ENCODE measurements at regions not wholly inside any gene's neighbourhood (a gene's known extent, or its start where the extent isn't known, plus 50 kb on each side); places are given as distances from the start of the nearest gene placed in this dataset.

- no TSS peak for BruUV-seq (replicated peaks)
Measured at GRCh38 chr1:29674627-29675326, 438.5 kb downstream of the PTPRU start.

More at GRCh38 chr1:29674627-29675326, 438.5 kb downstream of the PTPRU start:
- Histone ChIP-seq H2AFZ (ENCODE audit: control insufficient read depth, low read depth, low read length) (no peak overlapping the region), H3K79me2 (ENCODE audit: control insufficient read depth, insufficient read depth, low read length) (no peaks in the 10 kb centered on the region), H3K27ac (ENCODE audit: control insufficient read depth, insufficient read depth) (no peak overlapping the region), H3K9me3 (replicated peaks; ENCODE audit: control insufficient read depth, insufficient read depth, low read length) (no peaks in the 10 kb centered on the region), H3K4me3 (no peak overlapping the region), H3K36me3 (ENCODE audit: control insufficient read depth in 2 of 2, insufficient read depth in 2 of 2, low read length in 1 of 2) (no peaks in the 10 kb centered on the region), H3K4me1 (ENCODE audit: control insufficient read depth, insufficient read depth, low read length) (no peaks in the 10 kb centered on the region; the same call in none of the 2 replicates), H4K20me1 (ENCODE audit: control insufficient read depth, insufficient read depth) (no peaks in the 10 kb centered on the region), H3K4me2 (ENCODE audit: control insufficient read depth, insufficient read depth) (no peak overlapping the region), H3K9ac (ENCODE audit: control insufficient read depth, insufficient read depth, low read length) (no peak overlapping the region), H3K27me3 (replicated peaks in 1 of 2; ENCODE audit: control insufficient read depth in 2 of 2, insufficient read depth in 2 of 2, low read length in 1 of 2) (no peaks in the 10 kb centered on the region)
- intact Hi-C loops (cut with micrococcal nuclease; ENCODE audit: unreplicated experiment) (no loop called here), in situ Hi-C loops (cut with MboI) (no loop called here)
- CTCF ChIA-PET = no interaction called here
- RAD21 ChIA-PET (ENCODE audit: unreplicated experiment) = no interaction called here
- POLR2A ChIA-PET = no interaction called here
- 30% methylated on average over 6 of the region's 6 CpGs for WGBS (ENCODE audit: insufficient coverage, insufficient replicate concordance, low lambda C conversion rate, missing lambda C conversion rate)
- SMC1A ChIA-PET (ENCODE audit: uncharacterized antibody, unreplicated experiment) = no interaction called here
- no peak for ATAC-seq
- no peak for FAIRE-seq
- no peak for DNase-seq (ENCODE audit: low read depth, low spot score)
- TF ChIP-seq GABPA (IDR thresholded peaks at IDR 0.05; ENCODE audit: low read depth) (no peak), GATAD2B (conservative IDR thresholded peaks at IDR 0.05; ENCODE audit: low read depth) (no peak), MEF2B (IDR thresholded peaks at IDR 0.05; ENCODE audit: partially characterized antibody, poor library complexity, severe bottlenecking) (no peak), E4F1 (IDR thresholded peaks at IDR 0.05; ENCODE audit: borderline replicate concordance, partially characterized antibody) (no peak), SIN3A (IDR thresholded peaks at IDR 0.05; ENCODE audit: low read depth, low read length) (no peak), HDAC6 (IDR thresholded peaks at IDR 0.05; ENCODE audit: unreplicated experiment) (no peak), WRNIP1 (IDR thresholded peaks at IDR 0.05; ENCODE audit: borderline replicate concordance, low read depth, low read length) (no peak), TAF1 (IDR thresholded peaks at IDR 0.05; ENCODE audit: borderline replicate concordance, low read depth, low read length) (no peak), ESRRA (IDR thresholded peaks at IDR 0.05; ENCODE audit: low read length) (no peak), MEF2A (IDR thresholded peaks at IDR 0.05; ENCODE audit: insufficient read depth, low read depth, low read length) (no peak), NRF1 (conservative IDR thresholded peaks at IDR 0.05; ENCODE audit: low read depth, low read length) (no peak)
